ENCODE measurements at regions not wholly inside any gene's neighbourhood (a gene's known extent, or its start where the extent isn't known, plus 50 kb on each side); places are given as distances from the start of the nearest gene placed in this dataset.

GRCh38 chr5:27938989-27939388 lies 900.6 kb upstream of the CDH9 start:
- TF ChIP-seq REST (IDR thresholded peaks at IDR 0.05; ENCODE audit: insufficient replicate concordance, low read depth) (no peak), CTCF (IDR thresholded peaks at IDR 0.05; ENCODE audit: insufficient read depth, low read length) (no peak), POLR2AphosphoS5 (IDR thresholded peaks at IDR 0.05; ENCODE audit: low read depth) (no peak)

All from HL-60 (cell line).